22Rv1 (cell line): ENCODE measurements at regions not wholly inside any gene's neighbourhood (a gene's known extent, or its start where the extent isn't known, plus 50 kb on each side); places are given as distances from the start of the nearest gene placed in this dataset.

ENCODE experiments used
- CTCF ChIP-seq: fragments of 450-650 bp; IDR thresholded peaks from 2 replicates; pipeline ENCODE4 v1.5.1; 2017; ENCODE audit warnings: mild to moderate bottlenecking
- ZFX ChIP-seq: fragments of 450-650 bp; IDR thresholded peaks from 2 replicates; pipeline ENCODE4 v1.6.1; 2017; ENCODE audit warnings: antibody characterized with exemption, borderline replicate concordance

DNA sequence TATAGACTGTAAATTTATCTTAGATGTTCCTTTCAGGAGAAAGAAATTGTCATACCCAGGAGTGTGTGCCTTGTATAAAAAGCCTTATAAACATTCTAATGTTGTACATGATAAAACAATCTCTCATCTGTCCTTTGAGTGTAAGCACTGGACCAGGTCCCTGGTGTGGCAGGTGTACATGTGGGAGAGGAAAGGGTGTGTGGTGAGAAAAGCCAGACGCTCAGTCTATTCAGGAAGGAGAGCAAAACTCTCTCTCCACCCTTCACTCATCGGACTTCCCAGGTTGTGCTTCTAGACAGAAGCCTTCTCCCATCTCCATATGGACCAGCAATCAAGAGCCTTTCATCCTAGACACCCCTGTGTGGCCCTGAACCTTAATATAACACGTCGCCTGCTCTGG, 154.2 kb downstream of the ESM1 start:
- TF ChIP-seq CTCF (no peak), ZFX (no peak)
